Stimulated activated CD4-positive, alpha-beta T cell treated with anti-CD3 and anti-CD28 coated beads, Interleukin-12 subunit alpha, Interleukin-12 subunit beta, amount 100 ng/mL, for 24 hours (primary cell): ENCODE measurements at regions not wholly inside any gene's neighbourhood (a gene's known extent, or its start where the extent isn't known, plus 50 kb on each side); places are given as distances from the start of the nearest gene placed in this dataset.

Experiments
- DNase-seq, 2 experiments: peaks; one replicate each; pipeline ENCODE4 v3.0.0-alpha.2; 2020; ENCODE audit warnings: low read depth in 2 of 2

DNA sequence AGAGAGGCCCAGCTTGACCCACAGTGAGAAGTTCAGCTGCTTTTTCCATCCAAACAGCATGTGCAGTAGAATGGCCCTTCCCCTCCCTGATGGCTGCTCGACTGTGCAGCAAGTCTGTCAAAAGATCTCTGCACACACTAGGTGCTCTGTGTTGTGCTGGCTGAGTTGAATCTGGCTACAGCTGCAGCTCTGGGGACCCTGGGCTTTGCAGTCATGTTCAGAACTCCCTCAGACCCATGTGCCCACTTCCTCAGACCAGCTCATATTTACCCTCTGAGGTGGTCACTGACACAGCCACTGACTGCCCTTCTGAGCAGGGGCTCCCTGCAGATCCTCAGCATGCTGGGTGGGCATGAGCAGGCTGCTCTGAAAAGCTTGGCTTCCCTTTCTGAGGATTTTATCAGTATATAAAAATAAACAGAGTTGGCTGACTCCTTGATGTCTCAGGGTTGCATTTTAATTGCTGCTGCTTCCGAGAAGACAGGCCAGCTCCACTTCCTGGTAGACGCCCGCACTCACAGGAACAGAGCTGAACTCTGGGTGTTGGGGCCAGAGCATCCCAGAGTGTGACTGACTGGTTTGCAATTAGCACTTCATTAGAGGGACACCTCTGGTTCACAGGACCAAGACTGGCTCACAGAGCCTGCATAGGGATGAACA, 507.9 kb downstream of the RPS24 start:
- no peak for DNase-seq

DNA sequence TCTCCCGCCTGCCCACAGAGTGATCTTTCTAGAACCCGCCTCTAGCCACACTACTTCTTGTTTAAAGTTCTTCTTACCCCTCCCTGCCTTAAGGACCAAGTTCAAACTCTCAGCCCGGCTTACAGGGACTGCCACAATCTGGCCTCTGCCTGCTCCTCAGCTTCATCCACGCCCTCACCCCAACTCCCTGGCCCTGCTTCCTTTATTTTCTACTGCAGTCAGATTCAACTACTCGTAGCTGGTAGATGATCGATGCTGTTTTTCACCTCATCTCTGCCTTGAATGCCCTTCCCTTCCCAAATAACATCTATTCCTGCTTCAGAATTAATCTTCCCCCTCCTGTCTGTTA, 508.5 kb downstream of the RPS24 start:
- DNase-seq, result no peak

DNA sequence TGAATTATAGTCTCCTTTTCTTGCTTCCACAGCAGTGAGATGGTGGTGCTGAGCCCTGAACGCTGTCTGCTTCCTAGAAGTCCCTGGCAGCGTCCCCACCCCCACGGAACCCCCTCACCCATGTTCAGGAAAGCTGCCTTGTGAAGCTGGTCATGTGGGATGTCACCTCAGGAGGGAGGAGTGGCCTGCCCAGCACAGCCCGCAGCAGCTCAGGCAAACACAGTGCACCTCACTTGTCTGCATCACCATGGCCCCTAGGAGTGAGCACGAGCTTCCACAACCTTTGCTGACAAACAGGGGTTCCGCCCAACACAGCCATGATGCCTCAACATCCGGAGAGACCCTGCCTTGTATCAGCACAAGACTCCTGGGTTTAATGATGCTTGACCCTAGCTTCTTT, 508.9 kb downstream of the RPS24 start:
- DNase-seq, result no peak

DNA sequence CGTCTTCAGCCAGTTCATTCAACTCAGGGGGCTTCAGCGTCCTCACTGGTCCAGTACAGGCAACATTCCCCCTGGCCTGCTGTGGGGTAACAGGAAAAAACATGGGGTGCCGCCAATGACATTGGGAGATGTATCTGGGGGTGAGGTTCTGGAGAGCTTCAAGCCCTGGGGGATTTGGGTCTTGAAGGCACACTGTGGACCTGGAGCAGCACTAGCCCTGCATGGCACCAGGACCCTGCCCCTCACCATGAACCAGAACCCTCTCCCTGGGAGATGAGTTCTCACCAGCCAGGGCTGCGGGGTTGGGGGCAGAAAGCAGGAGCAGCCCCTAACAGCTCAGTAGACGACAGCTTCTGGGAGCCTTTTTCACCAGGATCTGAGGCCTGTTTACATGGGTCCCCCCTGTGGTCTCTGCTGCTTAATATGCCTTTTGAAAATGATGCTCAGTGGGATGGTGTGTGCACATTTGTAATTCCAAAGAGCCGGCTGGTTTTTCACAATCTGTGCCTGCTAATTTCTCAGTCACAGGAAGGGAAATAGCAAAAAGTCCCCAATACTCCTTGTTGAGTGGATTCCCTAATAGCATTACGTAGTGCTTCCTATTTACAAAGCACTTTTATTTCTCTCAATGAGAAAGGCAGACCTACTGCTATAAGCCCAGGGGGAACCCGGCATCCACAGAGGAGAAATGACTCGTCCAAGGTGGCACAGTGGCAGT, 509.5 kb downstream of the RPS24 start:
- no peak for DNase-seq

DNA sequence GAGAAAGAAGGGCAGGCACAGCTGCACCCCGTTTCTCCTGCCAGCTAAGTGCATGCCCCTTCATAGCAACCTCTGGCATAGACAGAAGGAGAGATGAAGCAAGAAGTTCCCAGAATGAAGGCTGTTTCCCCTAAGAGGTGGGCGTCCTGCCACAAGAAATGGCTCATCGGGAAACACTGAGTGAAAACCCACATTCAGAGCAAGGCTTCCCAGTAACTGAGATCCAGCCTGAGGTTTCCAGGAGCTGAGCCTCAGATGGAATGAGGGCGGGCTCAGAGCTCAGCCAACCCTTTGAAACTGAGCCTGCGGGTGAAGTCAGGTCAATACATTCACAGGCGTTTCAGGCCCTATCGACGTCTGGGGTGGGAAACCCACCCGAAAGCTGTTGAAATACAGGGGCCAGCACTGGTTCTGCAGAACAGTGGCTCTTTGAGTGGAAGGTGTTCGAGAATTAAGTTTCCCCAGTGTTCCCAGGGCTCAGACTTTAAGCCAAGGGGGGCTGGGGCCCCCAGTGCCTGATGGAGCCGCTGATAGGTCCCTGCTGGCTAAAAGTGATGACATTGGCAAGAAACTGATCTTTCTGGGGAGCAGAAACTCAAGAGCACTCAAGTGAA, 510.2 kb downstream of the RPS24 start:
- no peak for DNase-seq

DNA sequence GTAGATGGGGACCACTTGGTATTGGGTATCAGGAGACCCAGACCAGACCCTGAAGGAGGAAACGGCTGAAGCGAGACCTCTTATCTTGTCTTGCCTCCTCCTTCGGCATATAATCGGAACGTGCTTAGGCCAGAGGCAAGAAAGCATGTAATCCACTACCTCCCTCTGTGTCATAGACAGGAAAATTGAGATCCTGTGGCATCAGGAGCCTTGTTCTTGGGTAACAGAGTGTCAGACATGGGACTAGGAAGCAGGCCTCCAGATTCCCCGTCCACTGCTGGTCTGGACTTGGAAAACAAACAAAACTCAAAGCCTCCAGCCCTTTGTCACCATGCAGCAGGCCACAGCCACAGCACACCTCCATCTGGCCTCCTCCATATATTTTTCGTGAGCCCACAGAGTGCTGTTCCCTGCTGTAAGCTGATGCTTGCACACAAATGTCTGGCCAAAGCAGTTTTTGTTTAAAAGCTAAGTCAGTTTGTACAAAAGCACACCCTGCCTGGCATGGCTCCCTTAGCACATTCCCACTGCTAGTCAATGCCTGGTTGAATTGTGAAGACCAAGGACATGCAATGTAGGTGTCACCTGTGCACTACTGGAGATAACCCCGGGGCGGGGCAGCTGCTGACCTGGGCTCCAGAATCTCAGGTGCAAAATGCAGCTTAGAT, 510.9 kb downstream of the RPS24 start:
- no peak for DNase-seq

DNA sequence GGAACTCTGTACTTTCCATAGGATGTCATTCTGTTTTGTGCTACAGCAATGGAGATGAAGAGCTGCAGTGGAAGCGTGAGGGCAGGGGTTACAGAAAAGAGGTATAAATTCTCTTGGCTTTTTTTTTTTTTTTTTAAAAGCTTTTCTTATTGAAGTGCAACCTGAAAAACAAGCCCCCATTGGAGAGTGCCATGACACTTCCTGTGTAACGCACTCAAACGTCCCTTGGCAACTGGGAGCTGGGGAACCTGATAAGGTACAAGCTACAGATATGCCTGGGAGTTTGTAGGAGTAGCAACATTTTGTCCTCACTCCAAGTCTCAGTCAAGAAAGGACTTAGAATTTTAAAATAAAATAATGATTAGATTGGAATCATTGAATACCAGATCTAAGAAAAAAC, 512.1 kb downstream of the RPS24 start:
- DNase-seq, result no peak

DNA sequence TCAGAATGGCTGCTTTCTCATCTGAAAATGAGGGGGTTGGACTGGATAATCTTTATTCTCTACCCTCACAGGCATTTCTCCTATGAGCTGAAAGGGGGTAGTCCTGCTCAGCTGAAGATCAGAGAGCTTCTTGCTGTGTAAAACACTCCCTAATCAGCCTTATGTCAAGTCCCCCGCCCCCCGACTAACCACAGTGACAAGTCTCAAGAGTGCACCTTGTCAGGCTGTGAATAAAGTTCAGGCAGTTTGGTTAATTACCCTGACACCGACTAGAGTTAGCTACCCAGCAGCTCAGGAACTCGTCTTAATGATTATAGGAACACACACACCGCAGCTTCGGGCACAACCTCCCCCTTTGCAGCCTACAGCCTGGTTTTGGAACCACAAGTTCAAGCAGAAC, 513.7 kb downstream of the RPS24 start:
- no peak for DNase-seq

DNA sequence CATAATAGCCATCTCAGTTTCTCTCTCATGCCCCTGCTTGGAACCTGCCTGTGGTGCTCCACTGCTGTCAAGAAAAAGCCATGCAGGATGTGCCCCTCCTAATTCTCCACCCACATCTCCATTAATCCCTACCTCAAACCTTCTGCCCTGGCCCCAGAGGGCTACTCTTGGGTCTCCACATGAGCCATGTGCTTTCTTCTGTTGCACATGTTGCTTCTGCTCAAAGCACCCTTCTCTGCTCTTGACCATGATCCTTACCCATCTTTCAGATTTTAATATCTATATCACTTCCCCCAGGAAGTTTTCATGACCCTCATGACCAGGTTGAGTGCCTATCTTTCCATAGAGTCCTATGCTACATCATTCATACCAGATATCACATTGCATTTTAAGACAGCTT, 514.2 kb downstream of the RPS24 start:
- DNase-seq, result no peak

DNA sequence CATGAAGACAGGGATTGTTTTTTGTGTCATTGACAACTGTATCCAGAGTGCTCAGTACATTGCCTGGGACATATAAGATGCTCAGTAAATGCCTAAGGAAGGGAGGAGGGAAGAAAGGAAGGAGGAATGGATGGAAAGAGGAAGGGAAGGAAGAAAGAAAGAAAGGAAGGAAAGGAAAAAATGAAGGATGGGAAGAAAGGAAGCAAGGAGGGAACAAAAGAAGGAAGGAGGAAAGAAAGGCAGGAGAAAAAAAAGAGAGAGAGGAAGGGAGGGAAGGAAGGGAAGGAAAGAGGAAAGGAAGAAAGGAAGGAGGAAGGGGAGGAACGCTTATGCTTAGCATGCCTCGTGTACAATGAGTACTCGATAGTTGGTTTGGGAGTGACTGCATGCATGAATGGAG, 514.7 kb downstream of the RPS24 start:
- DNase-seq, result no peak

DNA sequence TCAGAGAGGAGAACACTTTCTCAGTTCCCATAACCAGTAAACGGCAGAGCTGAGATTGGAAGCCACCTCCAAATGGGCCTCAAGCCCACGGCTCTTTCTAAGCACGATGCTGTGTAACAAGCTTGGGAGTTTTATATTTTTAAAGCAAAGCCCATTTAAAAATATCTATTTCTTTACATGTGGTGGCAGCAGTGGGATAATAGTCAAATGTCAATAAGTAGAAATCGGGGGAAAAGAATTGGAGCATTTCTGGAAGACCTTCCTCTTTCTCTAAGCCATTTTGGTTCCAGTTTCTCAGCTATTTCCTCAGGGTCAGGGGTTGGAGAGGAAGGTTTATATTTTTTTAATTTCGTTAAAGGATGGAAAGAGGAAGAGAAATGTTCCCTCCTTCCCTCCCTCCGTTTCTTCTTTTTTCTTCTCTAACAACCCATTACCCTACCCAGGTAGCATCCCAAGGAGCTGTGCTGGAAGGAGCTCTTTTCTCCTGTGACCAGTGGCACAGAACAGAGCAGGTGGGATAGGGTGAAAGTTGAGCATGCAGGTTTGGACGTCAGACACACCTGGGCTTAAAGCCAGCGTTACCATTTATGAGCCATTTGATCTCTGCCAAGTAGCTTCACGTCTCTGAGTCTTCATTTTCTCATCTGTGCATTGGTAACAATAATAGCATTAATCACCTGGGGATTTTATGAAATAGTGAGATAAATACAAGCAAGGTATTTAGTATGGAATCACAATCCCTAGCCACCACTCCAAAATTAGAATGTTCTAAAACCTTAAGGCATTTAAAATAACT, 515.7 kb downstream of the RPS24 start:
- DNase-seq, result no peak

DNA sequence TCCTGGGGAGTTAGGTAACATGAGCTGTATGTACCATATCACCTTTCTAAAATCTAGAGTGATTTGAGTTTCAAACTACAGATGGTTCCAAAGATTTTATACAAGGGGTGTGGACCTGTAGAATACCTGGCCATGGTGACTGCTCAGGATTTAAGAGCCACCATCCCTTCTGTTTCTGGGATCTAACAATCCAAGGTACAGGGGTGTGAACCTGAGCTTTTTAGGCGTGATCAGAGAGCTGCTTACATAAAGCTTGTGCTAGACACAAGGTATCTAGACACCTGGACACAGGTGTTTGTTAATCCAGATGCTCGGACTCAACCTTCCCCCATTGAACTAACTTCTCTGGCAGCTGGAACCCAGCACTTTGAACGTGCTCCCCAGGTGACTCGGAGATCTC, 516.4 kb downstream of the RPS24 start:
- DNase-seq, result no peak

DNA sequence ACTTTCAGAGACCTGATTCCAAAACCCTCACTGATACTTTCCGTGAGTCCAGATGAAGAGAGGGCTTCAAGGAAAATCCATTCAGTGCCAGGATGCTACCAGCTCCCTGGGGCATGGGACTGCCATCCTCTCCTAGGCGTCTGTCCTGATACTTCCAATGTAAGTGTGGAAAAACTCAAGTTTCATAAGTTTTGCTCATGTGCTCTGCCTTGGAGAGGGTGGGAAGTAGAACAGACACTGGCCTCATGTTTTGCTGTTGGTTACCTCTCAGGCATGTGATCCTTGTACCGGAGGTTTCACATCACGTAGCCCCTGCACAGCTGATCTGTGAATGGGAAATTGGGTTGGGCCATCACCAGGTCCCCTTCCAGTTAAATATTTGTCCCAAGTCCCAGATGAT, 517.1 kb downstream of the RPS24 start:
- DNase-seq, result no peak

DNA sequence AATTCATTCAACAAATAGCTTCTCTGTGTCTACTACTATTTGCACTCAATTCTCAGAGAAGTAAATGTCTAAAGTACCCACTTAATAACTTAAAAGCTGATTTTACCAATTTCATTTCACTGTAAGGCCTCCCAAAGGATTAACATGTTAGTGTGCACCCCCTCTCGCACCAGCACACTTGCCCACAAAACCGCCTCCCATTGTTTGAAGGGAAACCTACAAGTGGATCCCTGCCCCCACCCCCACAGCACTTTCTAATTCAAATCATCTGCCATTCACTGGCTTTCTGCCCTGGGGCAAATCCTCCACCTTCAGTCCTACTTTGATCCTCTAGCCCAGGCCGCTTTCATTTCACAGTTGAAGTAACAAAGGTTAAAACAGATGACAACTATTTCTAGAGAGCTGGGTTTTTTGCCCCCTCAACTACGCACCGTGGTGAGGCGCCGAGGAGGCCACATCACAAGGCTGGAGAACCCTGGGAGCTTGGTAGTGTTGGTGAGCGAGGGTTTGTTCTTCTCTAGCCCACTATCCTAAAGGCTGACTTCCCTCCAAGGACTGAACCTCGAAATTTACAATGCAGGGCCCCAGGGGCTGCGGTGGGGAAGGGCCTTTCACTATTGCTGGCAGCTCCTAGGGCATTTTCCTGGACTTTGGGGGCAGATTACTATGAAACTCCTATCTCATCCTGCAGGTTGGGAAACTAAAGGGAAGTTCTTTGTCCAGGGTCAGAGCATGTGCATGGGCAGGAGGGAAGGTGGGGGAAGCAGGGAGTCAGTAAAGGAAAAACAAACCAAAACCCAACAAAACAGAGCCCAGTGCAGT, 517.4 kb upstream of the ZMIZ1 start:
- no peak for DNase-seq

DNA sequence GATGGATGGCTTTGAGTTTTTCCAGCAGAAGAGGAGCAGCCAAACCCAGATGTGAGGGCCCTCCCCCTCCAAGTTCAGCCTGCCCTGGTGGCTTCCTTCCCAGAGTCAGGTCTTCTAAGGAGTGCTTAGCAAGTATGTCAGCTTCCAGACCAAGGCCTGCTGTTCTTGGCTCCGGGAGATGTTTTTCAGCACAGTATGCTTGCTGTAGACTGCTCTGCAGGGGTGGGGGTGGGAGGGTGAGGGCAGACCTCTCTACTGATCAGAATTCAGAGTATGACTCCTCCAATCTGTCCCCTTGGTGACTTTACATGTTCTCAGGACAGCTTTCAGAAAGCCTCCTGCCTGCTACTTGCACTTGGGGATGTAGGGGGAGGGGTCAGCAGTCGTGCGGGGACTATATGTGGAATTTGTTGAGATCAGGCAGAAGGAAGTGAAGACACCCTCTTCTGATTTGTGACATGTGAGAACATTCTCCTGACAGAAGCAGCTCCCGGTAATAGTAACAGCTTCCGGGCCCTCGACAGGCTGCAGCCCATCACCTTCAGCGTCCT, 516.4 kb upstream of the ZMIZ1 start:
- no peak for DNase-seq

DNA sequence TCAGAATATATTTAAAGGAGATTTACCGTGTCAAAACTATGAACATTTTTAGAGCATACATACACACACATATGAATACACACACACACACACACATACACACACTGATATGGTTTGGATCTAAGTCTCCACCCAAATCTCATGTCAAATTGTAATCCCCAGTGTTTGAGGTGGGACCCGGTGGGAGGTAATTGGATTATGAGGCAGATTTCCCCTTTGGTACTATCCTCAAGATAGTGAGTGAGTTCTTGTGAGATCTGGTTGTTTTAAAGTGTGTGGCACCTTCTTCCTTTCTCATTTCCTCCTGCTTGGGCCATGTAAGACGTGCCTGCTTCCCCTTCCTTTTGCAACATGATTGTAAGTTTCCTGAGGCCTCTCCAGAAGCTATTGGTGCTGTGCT, 515.0 kb upstream of the ZMIZ1 start:
- no peak for DNase-seq

DNA sequence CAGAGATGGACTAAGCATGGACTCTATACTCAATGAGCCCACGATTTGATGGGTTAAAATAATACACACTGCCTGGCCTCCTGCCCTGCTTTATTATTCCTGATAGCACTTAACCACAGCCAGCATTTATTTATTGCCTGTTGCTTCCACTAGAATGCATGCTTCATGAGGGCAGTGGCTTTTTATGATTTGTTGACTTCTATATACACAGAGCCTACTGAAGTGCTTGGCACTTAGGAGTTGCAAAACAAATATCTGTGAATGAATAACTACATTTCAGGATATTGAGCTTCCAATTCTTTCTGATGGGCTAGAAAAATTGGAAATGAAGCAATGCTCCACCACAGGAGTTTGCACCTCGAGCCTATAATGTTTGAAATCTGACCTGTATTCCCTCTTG, 513.6 kb upstream of the ZMIZ1 start:
- no peak for DNase-seq

DNA sequence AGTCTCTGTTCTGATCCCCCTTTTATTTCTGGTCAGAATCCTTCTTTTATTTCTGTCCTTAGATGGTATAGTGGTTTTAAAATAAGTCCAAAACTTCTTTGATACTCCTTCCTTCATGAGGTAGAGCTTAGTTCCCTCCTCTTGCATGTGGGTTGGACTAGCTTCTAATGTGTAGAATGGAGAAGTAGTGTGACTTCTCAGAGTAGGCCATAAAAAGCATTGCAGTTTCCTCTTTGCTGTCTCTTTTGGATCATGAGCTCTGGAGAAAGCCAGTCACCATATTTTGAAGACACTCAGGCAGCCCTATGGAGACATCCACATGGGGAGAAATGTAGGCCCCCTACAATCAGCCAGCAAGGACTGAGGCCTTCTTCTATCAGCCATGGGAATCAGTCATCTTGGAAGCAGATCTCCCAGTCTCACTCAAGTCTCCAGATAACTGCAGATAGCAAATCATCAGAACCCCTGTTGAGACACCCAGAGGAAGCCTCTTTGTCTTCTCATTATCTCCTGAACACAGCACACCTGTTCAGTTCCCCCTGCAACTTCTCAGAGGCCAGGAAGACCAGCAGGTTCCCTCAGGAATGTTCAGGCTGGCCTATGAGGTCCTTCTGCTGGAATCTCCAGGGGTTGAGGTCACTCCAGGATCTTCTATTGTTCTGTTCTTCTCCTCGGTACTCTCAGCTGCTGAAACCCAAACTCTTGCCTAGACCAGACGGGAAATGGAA, 511.9 kb upstream of the ZMIZ1 start:
- DNase-seq, result no peak

DNA sequence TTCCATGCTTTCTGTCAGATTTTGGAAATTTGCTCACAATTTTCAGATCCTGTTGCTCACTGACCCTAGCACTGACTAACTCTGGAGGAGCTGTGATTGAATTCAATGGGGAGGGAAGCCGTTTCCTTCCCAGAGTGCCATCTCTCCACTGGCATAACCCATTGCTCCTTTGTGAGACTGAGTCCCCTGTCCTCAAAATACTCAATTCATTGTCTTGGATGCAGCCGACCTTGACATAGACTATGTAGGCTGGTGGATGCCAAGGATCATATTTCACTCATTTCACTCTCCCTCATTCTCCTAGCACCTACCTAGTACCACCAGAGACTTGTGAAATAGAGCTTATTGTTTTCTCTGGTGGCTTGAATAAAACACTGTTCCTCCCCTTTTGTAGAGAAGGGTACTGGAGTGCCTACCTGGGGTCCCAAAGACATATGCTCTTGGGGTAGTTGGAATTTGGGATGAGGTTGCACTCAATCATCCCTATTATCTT, 511.3 kb upstream of the ZMIZ1 start:
- no peak for DNase-seq
